OCI-LY3 (cell line): ENCODE measurements at regions not wholly inside any gene's neighbourhood (a gene's known extent, or its start where the extent isn't known, plus 50 kb on each side); places are given as distances from the start of the nearest gene placed in this dataset.

Experiments
- H2AFZ ChIP-seq: fragments of 200-600, 300-600 bp; shearing (Covaris generic); 2 replicates; pipeline ENCODE4 v1.6.0; 2014; ENCODE audit warnings: antibody characterized with exemption, low read depth, low read length
- H3K27ac ChIP-seq: fragments of 200-600, 300-600 bp; sonication (generic); 2 replicates; pipeline ENCODE4 v1.5.1; 2014; ENCODE audit warnings: mild to moderate bottlenecking, low read length, moderate library complexity, mixed read lengths
- H3K27me3 ChIP-seq: fragments of 200-600, 300-600 bp; sonication (generic); 2 replicates; pipeline ENCODE4 v1.6.1; 2014; ENCODE audit warnings: low read depth, low read length, mixed read lengths
- H3K36me3 ChIP-seq: fragments of 200-600, 300-600 bp; sonication (generic); replicated peaks from 2 replicates; pipeline ENCODE3; 2014; ENCODE audit warnings: low read depth, low read length, mixed read lengths
- H3K4me1 ChIP-seq: fragments of 300-600, 200-600 bp; sonication (generic); 2 replicates; pipeline ENCODE4 v1.6.1; 2014; ENCODE audit warnings: low read length, mixed read lengths
- H3K4me2 ChIP-seq: fragments of 200-600, 300-600 bp; sonication (generic); 2 replicates; pipeline ENCODE4 v1.6.1; 2014; ENCODE audit warnings: low read length, mixed read lengths
- H3K4me3 ChIP-seq: fragments of 300-600, 200-600 bp; sonication (generic); 2 replicates; pipeline ENCODE4 v1.5.1; 2014; ENCODE audit warnings: antibody characterized with exemption, mild to moderate bottlenecking, low read length, moderate library complexity
- H3K79me2 ChIP-seq: fragments of 300-600, 200-600 bp; shearing (Covaris generic); 2 replicates; pipeline ENCODE4 v1.6.1; 2014; ENCODE audit warnings: mild to moderate bottlenecking, low read length, mixed read lengths
- H3K9ac ChIP-seq: fragments of 300-600, 200-600 bp; shearing (Covaris generic); 2 replicates; pipeline ENCODE4 v1.6.0; 2014; ENCODE audit warnings: mild to moderate bottlenecking, low read length, moderate library complexity
- H3K9me3 ChIP-seq: fragments of 200-600, 300-600 bp; shearing (Covaris generic); 2 replicates; pipeline ENCODE4 v1.6.1; 2014; ENCODE audit warnings: low read length, mixed read lengths; ENCODE audit not compliant: insufficient read depth
- H4K20me1 ChIP-seq: fragments of 200-600, 300-600 bp; sonication (generic); 2 replicates; pipeline ENCODE4 v1.6.1; 2016; ENCODE audit warnings: low read length, mixed read lengths; ENCODE audit not compliant: insufficient read depth
- EZH2phosphoT487 ChIP-seq: fragments of 200-600 bp; shearing (Covaris generic); IDR thresholded peaks from 2 replicates; pipeline ENCODE4 v1.6.1; 2018; ENCODE audit warnings: antibody characterized with exemption, mixed run types, low read depth
- TF ChIP-seq, protein P1 (sequence below): fragments of 200-600, 300-600 bp; sonication (generic); IDR thresholded peaks from 2 replicates; pipeline ENCODE4 v1.5.1; 2014; ENCODE audit warnings: antibody characterized with exemption, low read length, low read depth

DNA sequence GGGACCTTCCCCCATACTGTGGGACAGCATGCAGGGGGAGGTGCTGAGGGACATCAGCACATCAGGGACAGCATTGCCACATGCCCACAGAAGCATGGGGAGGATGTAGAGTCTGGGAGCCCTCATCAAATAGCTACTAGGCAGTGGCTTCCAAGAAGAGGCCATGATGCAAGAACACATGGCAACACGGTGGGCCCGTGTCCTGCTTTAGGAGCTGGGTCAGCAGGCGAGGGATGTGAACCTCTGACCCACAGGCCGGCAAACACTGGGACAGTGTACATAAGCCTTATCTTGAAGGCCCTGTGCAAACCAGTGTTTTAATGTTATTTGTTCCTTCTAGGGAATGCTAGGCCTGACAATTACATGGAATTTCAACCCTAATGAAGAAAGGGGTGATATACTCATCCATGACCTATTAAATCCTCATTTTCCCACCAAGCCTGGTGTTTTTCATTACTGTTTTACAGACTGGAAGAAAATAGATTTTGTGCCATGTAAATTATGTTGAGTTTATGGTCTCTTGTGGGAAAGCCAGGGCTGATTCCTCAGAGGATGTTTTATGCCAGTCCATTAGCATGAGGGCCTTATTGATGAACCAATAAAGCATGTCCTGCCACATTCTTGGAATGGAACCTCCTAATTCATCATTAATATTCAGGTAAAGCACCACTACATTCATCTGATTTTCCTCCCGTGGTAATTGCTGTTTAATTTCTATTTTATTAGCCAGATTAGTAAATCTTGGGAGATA, 61.7 kb upstream of the SLC25A26 start:
- Histone ChIP-seq H3K79me2 (no peaks in the 10 kb centered on the region), H3K4me2 (no peak overlapping the region), H3K27ac (no peak overlapping the region)

GRCh38 chr3:66154444-66154861, 66.3 kb upstream of the SLC25A26 start:
- Histone ChIP-seq H3K4me3 (no peak overlapping the region), H2AFZ (no peak overlapping the region), H3K27ac (no peak overlapping the region), H3K9me3 (no peaks in the 10 kb centered on the region), H3K36me3 (no peaks in the 10 kb centered on the region), H3K79me2 (no peaks in the 10 kb centered on the region), H3K4me2 (no peak overlapping the region), H4K20me1 (no peaks in the 10 kb centered on the region), H3K27me3 (peaks cover 35% of the 10 kb centered on the region), H3K4me1 (no peaks in the 10 kb centered on the region), H3K9ac (no peak overlapping the region)
- TF ChIP-seq EZH2phosphoT487, result no peak
- TF ChIP-seq, protein P1, sequence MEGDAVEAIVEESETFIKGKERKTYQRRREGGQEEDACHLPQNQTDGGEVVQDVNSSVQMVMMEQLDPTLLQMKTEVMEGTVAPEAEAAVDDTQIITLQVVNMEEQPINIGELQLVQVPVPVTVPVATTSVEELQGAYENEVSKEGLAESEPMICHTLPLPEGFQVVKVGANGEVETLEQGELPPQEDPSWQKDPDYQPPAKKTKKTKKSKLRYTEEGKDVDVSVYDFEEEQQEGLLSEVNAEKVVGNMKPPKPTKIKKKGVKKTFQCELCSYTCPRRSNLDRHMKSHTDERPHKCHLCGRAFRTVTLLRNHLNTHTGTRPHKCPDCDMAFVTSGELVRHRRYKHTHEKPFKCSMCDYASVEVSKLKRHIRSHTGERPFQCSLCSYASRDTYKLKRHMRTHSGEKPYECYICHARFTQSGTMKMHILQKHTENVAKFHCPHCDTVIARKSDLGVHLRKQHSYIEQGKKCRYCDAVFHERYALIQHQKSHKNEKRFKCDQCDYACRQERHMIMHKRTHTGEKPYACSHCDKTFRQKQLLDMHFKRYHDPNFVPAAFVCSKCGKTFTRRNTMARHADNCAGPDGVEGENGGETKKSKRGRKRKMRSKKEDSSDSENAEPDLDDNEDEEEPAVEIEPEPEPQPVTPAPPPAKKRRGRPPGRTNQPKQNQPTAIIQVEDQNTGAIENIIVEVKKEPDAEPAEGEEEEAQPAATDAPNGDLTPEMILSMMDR, result no peak

More for the DNA sequence above, 61.7 kb upstream of the SLC25A26 start:
- no peak overlapping the region for H3K4me3 ChIP-seq
- H3K27me3 ChIP-seq, result peaks cover 21% of the 10 kb centered on the region; the same call in 1 of the 2 replicates
- no peaks in the 10 kb centered on the region for H3K9me3 ChIP-seq
- TF ChIP-seq, protein P1, result no peak
- TF ChIP-seq EZH2phosphoT487, result no peak
- no peaks in the 10 kb centered on the region for H3K4me1 ChIP-seq
- H2AFZ ChIP-seq, result no peak overlapping the region
- H3K36me3 ChIP-seq, result no peaks in the 10 kb centered on the region
- no peak overlapping the region for H3K9ac ChIP-seq
- H4K20me1 ChIP-seq, result no peaks in the 10 kb centered on the region

- H3K27ac ChIP-seq, result no peak overlapping the region
- H3K4me2 ChIP-seq, result no peak overlapping the region
- H3K79me2 ChIP-seq, result no peaks in the 10 kb centered on the region
- H3K9me3 ChIP-seq, result no peaks in the 10 kb centered on the region
- peaks cover 36% of the 10 kb centered on the region for H3K27me3 ChIP-seq
- no peaks in the 10 kb centered on the region for H4K20me1 ChIP-seq
- H3K9ac ChIP-seq, result no peak overlapping the region
- H3K36me3 ChIP-seq, result no peaks in the 10 kb centered on the region
- H2AFZ ChIP-seq, result no peak overlapping the region
- no peak for TF ChIP-seq EZH2phosphoT487
- TF ChIP-seq, protein P1, result no peak
- no peak overlapping the region for H3K4me3 ChIP-seq
- no peaks in the 10 kb centered on the region for H3K4me1 ChIP-seq
These were observed 67.0 kb upstream of the SLC25A26 start for GRCh38 chr3:66153481-66154443.

DNA sequence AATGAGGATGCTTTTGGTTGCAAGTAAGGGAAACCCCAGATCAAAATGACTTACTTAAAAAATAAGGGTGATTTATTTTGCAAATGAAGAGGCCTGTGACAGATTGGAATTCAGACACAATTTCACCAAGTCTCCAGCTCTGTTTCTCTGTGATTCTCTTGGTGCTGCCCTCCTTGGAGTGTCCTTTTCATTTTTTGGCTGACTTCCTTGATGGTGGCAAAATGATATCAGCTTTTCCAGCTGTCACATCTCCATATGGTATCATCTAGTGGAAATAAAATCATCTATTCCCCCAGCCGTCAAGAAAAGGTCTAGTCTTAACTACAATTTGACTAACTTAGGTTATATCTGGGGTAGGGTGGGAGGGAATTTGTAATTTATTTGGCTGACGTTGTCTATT, 68.5 kb upstream of the SLC25A26 start:
- no peak overlapping the region for H3K27ac ChIP-seq
- H3K4me3 ChIP-seq, result no peak overlapping the region
- H3K4me1 ChIP-seq, result no peaks in the 10 kb centered on the region
- no peaks in the 10 kb centered on the region for H3K36me3 ChIP-seq
- no peak overlapping the region for H2AFZ ChIP-seq
- no peaks in the 10 kb centered on the region for H3K9me3 ChIP-seq
- H3K4me2 ChIP-seq, result no peak overlapping the region
- H3K27me3 ChIP-seq, result peaks cover 36% of the 10 kb centered on the region
- TF ChIP-seq EZH2phosphoT487, result no peak
- TF ChIP-seq, protein P1, result no peak
- H3K9ac ChIP-seq, result no peak overlapping the region
- no peaks in the 10 kb centered on the region for H3K79me2 ChIP-seq
- H4K20me1 ChIP-seq, result no peaks in the 10 kb centered on the region
